DND-41 (cell line): ENCODE measurements at regions not wholly inside any gene's neighbourhood (a gene's known extent, or its start where the extent isn't known, plus 50 kb on each side); places are given as distances from the start of the nearest gene placed in this dataset.

Experiments
- CTCF ChIP-seq: IDR thresholded peaks from 2 replicates; pipeline ENCODE4 v1.5.1; 2012; ENCODE audit warnings: borderline replicate concordance, low read length, moderate library complexity, mild to moderate bottlenecking; ENCODE audit not compliant: poor library complexity, severe bottlenecking; ENCODE audit errors: extremely low read depth
- EZH2 ChIP-seq: IDR thresholded peaks from 3 replicates; pipeline ENCODE4 v1.6.1; 2012; ENCODE audit warnings: borderline replicate concordance, low read depth, mild to moderate bottlenecking, moderate library complexity, low read length, inconsistent platforms; ENCODE audit not compliant: severe bottlenecking

GRCh38 chr10:120710076-120710475, 141.1 kb upstream of the WDR11 start:
- TF ChIP-seq CTCF: no peak
- TF ChIP-seq EZH2: no peak
